NCI-H345 (cell line): ENCODE measurements at regions not wholly inside any gene's neighbourhood (a gene's known extent, or its start where the extent isn't known, plus 50 kb on each side); places are given as distances from the start of the nearest gene placed in this dataset.
A peak's percentile ranks its signal among the peaks of the same experiment; 100 is the strongest.
"Not testable (repeated sequence)": the region's sequence is repeated elsewhere in the genome, so short reads cannot be mapped to it uniquely, and the experiment has no call there.

Experiments used
- DNase-seq: peaks from one replicate; lab custom pipeline; 2025; lab: John Stamatoyannopoulos, UW

GRCh38 chr16:22436823-22437652 is 62.6 kb upstream of the CDR2 start:
- peak; percentile 70 for DNase-seq

GRCh38 chr16:22436326-22436822 is 62.0 kb upstream of the CDR2 start:
- DNase-seq: not testable (repeated sequence)

- not testable (repeated sequence) for DNase-seq
Observed at GRCh38 chr16:22431314-22431713, 56.9 kb upstream of the CDR2 start.

GRCh38 chr16:22428654-22429053 is 54.2 kb upstream of the CDR2 start:
- DNase-seq: no peak

- DNase-seq: no peak
Observed at GRCh38 chr16:22427556-22427955, 53.1 kb upstream of the CDR2 start.

GRCh38 chr16:22425847-22426246 is 51.4 kb upstream of the CDR2 start:
- no peak for DNase-seq

GRCh38 chr16:22425036-22425801 is 50.8 kb upstream of the CDR2 start:
- no peak for DNase-seq

GRCh38 chr16:22424161-22424937 is 49.9 kb upstream of the CDR2 start:
- DNase-seq: no peak
